Osteocyte (in vitro differentiated cells): ENCODE measurements at regions not wholly inside any gene's neighbourhood (a gene's known extent, or its start where the extent isn't known, plus 50 kb on each side); places are given as distances from the start of the nearest gene placed in this dataset.

Experiments
- DNase-seq: peaks from one replicate; pipeline ENCODE4 v3.0.0; 2021; ENCODE audit warnings: mixed read lengths; ENCODE audit not compliant: unreplicated experiment; ENCODE audit errors: extremely low spot score
- H3K27ac Mint-ChIP-seq: one replicate; pipeline ENCODE4 v1.8.0; 2021; ENCODE audit warnings: mild to moderate bottlenecking, mixed read lengths; ENCODE audit not compliant: unreplicated experiment
- H3K27me3 Mint-ChIP-seq: one replicate; pipeline ENCODE4 v1.8.0; 2021; ENCODE audit warnings: mixed read lengths; ENCODE audit not compliant: unreplicated experiment
- H3K36me3 Mint-ChIP-seq: one replicate; pipeline ENCODE4 v1.8.0; 2021; ENCODE audit warnings: mixed read lengths; ENCODE audit not compliant: unreplicated experiment
- H3K4me1 Mint-ChIP-seq: one replicate; pipeline ENCODE4 v1.8.0; 2021; ENCODE audit warnings: mixed read lengths; ENCODE audit not compliant: unreplicated experiment
- H3K4me3 Mint-ChIP-seq: one replicate; pipeline ENCODE4 v1.8.0; 2021; ENCODE audit warnings: mild to moderate bottlenecking, moderate library complexity, mixed read lengths; ENCODE audit not compliant: unreplicated experiment
- H3K9me3 Mint-ChIP-seq: one replicate; pipeline ENCODE4 v1.8.0; 2021; ENCODE audit warnings: mixed read lengths; ENCODE audit not compliant: unreplicated experiment
- TF ChIP-seq, protein P1 (sequence below): fragments of 200-600 bp; sonication (generic); IDR thresholded peaks from 2 replicates; pipeline ENCODE4 v1.5.0; 2021; ENCODE audit warnings: antibody characterized with exemption, mild to moderate bottlenecking, moderate library complexity

DNA sequence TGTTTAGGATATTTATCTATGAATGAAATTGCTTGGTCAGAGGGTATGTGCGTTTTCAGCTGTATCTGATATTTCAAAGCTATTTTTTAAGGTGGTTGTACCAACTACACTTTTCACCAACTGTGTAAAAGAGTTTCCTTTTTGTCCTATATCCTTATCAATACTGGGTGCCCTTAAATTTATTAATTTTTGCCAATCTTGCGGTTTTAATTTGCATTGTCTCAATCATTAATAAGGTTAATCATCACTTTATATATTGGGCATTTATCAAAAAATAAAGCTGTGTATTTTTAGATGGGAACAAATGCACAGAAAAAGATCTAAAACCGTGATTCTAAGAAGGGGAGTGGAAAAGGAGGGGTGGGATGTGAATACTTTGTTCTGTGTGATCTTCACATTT, 66.7 kb upstream of the SALL4 start:
- H3K27me3 Mint-ChIP-seq, result no peaks in the 10 kb centered on the region
- H3K36me3 Mint-ChIP-seq, result no peaks in the 10 kb centered on the region
- no peaks in the 10 kb centered on the region for H3K9me3 Mint-ChIP-seq
- H3K4me1 Mint-ChIP-seq, result peaks cover 3% of the 10 kb centered on the region
- DNase-seq, result no peak
- TF ChIP-seq, protein P1, sequence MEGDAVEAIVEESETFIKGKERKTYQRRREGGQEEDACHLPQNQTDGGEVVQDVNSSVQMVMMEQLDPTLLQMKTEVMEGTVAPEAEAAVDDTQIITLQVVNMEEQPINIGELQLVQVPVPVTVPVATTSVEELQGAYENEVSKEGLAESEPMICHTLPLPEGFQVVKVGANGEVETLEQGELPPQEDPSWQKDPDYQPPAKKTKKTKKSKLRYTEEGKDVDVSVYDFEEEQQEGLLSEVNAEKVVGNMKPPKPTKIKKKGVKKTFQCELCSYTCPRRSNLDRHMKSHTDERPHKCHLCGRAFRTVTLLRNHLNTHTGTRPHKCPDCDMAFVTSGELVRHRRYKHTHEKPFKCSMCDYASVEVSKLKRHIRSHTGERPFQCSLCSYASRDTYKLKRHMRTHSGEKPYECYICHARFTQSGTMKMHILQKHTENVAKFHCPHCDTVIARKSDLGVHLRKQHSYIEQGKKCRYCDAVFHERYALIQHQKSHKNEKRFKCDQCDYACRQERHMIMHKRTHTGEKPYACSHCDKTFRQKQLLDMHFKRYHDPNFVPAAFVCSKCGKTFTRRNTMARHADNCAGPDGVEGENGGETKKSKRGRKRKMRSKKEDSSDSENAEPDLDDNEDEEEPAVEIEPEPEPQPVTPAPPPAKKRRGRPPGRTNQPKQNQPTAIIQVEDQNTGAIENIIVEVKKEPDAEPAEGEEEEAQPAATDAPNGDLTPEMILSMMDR, result no peak
- no peak overlapping the region for H3K4me3 Mint-ChIP-seq
- no peak overlapping the region for H3K27ac Mint-ChIP-seq

DNA sequence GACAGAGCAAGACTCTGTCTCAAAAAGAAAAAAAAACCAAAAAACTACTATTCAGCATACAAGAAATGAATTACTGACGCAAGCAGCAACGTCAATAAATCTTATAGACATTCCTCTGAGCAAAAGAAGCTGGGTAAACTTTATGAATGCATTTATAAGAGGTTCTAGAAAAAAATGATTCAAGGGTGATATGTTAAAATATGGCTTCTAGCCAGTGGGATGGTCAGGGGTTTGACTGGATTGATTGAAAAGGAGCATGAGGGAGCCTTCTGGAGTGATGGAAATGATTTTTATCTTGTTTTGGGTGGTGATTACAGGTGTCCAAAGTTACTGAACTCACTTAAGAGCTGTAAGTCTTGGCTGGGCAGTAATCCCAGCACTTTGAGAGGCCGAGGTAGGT, 64.9 kb upstream of the SALL4 start:
- Mint-ChIP-seq H3K4me3 (no peak overlapping the region), H3K27ac (no peak overlapping the region), H3K27me3 (no peaks in the 10 kb centered on the region), H3K36me3 (no peaks in the 10 kb centered on the region), H3K9me3 (no peaks in the 10 kb centered on the region), H3K4me1 (peaks cover 13% of the 10 kb centered on the region)
- no peak for DNase-seq
- TF ChIP-seq, protein P1, result no peak

DNA sequence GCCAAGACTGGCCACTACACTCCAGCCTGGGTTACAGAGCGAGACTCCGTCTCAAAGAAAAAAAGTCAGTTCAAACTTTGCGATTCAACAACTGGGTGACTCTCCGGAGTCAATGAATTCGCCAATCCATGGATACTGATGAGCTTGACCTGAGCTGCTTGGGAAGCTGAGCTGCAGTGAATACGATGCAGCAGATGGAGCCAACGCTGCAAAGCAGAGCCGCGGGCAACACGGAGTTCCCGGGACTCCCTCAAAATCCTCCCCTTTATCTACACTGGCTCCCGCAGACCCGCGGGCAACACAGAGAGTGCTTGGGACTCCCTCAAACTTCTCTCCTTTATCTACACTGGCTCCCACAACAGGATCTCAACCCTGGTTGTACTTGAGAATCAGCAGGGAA, 62.6 kb upstream of the SALL4 start:
- Mint-ChIP-seq H3K4me1 (peaks cover 30% of the 10 kb centered on the region), H3K9me3 (no peaks in the 10 kb centered on the region), H3K36me3 (no peaks in the 10 kb centered on the region), H3K4me3 (no peak overlapping the region), H3K27ac (no peak overlapping the region), H3K27me3 (no peaks in the 10 kb centered on the region)
- no peak for DNase-seq
- TF ChIP-seq, protein P1, result no peak

DNA sequence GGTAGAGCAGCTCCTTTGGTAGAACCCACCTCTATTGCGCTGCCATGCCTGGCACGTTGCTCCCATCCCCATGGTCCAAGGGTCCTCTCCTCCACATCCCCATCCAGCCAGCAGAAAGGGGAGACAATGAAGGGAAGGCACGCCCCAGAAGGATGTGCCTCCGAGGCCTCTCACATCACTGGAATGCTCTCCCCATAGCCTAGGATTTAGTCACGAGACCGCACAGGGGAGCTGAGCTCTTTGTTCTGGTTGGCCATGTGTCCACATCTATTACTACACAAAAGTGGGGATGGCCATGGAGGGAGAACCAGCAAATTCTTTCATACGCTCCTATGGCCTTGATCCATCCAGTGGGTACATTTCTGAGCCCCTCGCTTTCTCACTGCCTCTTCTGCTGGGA, 60.5 kb upstream of the SALL4 start:
- no peak for DNase-seq
- no peak overlapping the region for H3K4me3 Mint-ChIP-seq
- H3K9me3 Mint-ChIP-seq, result no peaks in the 10 kb centered on the region
- TF ChIP-seq, protein P1, result no peak
- H3K27ac Mint-ChIP-seq, result peak overlapping the region; percentile 79
- peaks cover 31% of the 10 kb centered on the region for H3K4me1 Mint-ChIP-seq
- no peaks in the 10 kb centered on the region for H3K36me3 Mint-ChIP-seq
- no peaks in the 10 kb centered on the region for H3K27me3 Mint-ChIP-seq

DNA sequence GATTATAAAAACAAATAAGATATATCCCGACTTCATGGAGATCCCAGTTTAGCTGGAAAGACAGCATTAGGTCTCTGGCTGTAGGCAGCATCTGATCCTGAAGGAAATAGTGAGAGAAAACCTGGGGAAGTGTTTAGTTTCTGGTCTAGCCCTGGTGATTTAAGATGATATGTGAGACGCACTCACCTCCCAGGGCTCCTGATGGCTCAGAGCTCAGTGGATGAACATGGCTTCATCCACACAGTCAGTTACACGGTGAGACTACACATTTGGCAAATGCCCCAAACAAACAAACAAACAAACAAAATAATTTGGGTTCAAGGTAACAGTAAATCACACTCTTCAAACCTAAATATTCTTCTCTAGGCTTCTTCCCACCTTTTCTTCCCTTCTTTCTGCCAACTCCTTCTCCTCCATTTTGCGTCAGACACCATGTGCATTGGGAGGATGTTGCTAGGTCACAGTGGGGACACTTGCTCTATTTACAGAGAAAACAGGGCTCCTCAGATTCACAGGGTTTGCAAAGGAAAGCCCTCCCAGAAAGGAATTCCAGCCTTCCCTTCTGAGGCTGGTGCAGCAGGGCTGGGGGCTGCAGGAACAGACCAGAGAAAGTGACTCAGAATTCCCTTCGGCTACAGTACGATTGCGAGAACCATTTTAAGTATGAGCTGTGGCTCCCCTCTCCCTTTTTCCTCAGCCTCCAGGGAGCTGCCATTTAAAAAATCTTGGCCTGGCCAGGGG, 59.6 kb upstream of the SALL4 start:
- H3K36me3 Mint-ChIP-seq, result no peaks in the 10 kb centered on the region
- H3K9me3 Mint-ChIP-seq, result no peaks in the 10 kb centered on the region
- H3K27ac Mint-ChIP-seq, result peak overlapping the region; percentile 79
- no peaks in the 10 kb centered on the region for H3K27me3 Mint-ChIP-seq
- no peak overlapping the region for H3K4me3 Mint-ChIP-seq
- TF ChIP-seq, protein P1, result no peak
- H3K4me1 Mint-ChIP-seq, result peaks cover 31% of the 10 kb centered on the region
- DNase-seq, result peak; percentile 84
